Ovary (tissue), 3 donors: ENCODE measurements at regions not wholly inside any gene's neighbourhood (a gene's known extent, or its start where the extent isn't known, plus 50 kb on each side); places are given as distances from the start of the nearest gene placed in this dataset.
"Not testable (repeated sequence)": the region's sequence is repeated elsewhere in the genome, so short reads cannot be mapped to it uniquely, and the experiment has no call there.

Experiments used
- POLR2A ChIP-seq: fragments of 450-650 bp; IDR thresholded peaks from one replicate; pipeline ENCODE4 v1.6.1; 2017; ENCODE audit warnings: antibody characterized with exemption, mild to moderate bottlenecking, moderate library complexity
- TF ChIP-seq, protein P1 (sequence below), 3 donors: fragments of 450-650 bp in 2 of 3; fragments of 200-600 bp in 1 of 3; IDR thresholded peaks; one replicate each; pipeline versions ENCODE4 v1.5.1 to v1.8.0; 2016 to 2022; ENCODE audit warnings: antibody characterized with exemption in 3 of 3, mild to moderate bottlenecking in 1 of 3
- donor health status: DM: no; HTN: no; CAD: no.

GRCh38 chr14:106017952-106018351 lies 491.6 kb downstream of the TMEM121 start:
- not testable (repeated sequence) for TF ChIP-seq POLR2A
- TF ChIP-seq, protein P1, sequence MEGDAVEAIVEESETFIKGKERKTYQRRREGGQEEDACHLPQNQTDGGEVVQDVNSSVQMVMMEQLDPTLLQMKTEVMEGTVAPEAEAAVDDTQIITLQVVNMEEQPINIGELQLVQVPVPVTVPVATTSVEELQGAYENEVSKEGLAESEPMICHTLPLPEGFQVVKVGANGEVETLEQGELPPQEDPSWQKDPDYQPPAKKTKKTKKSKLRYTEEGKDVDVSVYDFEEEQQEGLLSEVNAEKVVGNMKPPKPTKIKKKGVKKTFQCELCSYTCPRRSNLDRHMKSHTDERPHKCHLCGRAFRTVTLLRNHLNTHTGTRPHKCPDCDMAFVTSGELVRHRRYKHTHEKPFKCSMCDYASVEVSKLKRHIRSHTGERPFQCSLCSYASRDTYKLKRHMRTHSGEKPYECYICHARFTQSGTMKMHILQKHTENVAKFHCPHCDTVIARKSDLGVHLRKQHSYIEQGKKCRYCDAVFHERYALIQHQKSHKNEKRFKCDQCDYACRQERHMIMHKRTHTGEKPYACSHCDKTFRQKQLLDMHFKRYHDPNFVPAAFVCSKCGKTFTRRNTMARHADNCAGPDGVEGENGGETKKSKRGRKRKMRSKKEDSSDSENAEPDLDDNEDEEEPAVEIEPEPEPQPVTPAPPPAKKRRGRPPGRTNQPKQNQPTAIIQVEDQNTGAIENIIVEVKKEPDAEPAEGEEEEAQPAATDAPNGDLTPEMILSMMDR (IDR thresholded peaks at IDR 0.05): not testable (repeated sequence)
